ENCODE measurements at regions not wholly inside any gene's neighbourhood (a gene's known extent, or its start where the extent isn't known, plus 50 kb on each side); places are given as distances from the start of the nearest gene placed in this dataset.

GRCh38 chrX:11836284-11836683, 78.2 kb downstream of the MSL3 start:
- no peaks in the 10 kb centered on the region for H3K27me3 ChIP-seq
- no peak overlapping the region for H3K27ac ChIP-seq
- no peak overlapping the region for H3K4me3 ChIP-seq
- no peaks in the 10 kb centered on the region for H3K36me3 ChIP-seq
- intact Hi-C loops (cut with DNase I) = no loop called here
- no peak overlapping the region for H3K9ac ChIP-seq (ENCODE audit: low read depth in 2 of 2, low read length in 2 of 2)
- TF ChIP-seq CTCF (IDR thresholded peaks at IDR 0.05) = no peak
- no peaks in the 10 kb centered on the region for H3K4me1 ChIP-seq
- no peaks in the 10 kb centered on the region for H3K9me3 ChIP-seq
- DNase-seq = no peak

- TF ChIP-seq CTCF (IDR thresholded peaks at IDR 0.05) = no peak
- no peak overlapping the region for H3K4me3 ChIP-seq
- H3K9me3 ChIP-seq = no peaks in the 10 kb centered on the region
- DNase-seq = no peak
- no peak overlapping the region for H3K9ac ChIP-seq (ENCODE audit: low read depth in 2 of 2, low read length in 2 of 2)
- intact Hi-C loops (cut with DNase I) = no loop called here
- H3K36me3 ChIP-seq = no peaks in the 10 kb centered on the region
- H3K4me1 ChIP-seq = no peaks in the 10 kb centered on the region
- H3K27me3 ChIP-seq = no peaks in the 10 kb centered on the region
- no peak overlapping the region for H3K27ac ChIP-seq
Measured at GRCh38 chrX:11837437-11837836, 79.4 kb downstream of the MSL3 start.

GRCh38 chrX:11864171-11864570, 106.1 kb downstream of the MSL3 start:
- H3K4me1 ChIP-seq = no peaks in the 10 kb centered on the region
- no peak overlapping the region for H3K9ac ChIP-seq (ENCODE audit: low read depth in 2 of 2, low read length in 2 of 2)
- H3K9me3 ChIP-seq = no peaks in the 10 kb centered on the region
- no peak for DNase-seq
- no peaks in the 10 kb centered on the region for H3K27me3 ChIP-seq
- intact Hi-C loops (cut with DNase I) = no loop called here
- no peak overlapping the region for H3K4me3 ChIP-seq
- no peaks in the 10 kb centered on the region for H3K36me3 ChIP-seq
- no peak overlapping the region for H3K27ac ChIP-seq
- TF ChIP-seq CTCF (IDR thresholded peaks at IDR 0.05) = no peak

- Histone ChIP-seq H3K27me3 (no peaks in the 10 kb centered on the region), H3K27ac (no peak overlapping the region), H3K4me3 (no peak overlapping the region), H3K9me3 (no peaks in the 10 kb centered on the region), H3K36me3 (no peaks in the 10 kb centered on the region), H3K4me1 (no peaks in the 10 kb centered on the region), H3K9ac (ENCODE audit: low read depth in 2 of 2, low read length in 2 of 2) (no peak overlapping the region)
- TF ChIP-seq CTCF (IDR thresholded peaks at IDR 0.05) = no peak
- DNase-seq = no peak
- intact Hi-C loops (cut with DNase I) = no loop called here
Measured at GRCh38 chrX:11867610-11868345, 109.7 kb downstream of the MSL3 start.

GRCh38 chrX:11870789-11871188, 112.8 kb downstream of the MSL3 start:
- H3K9ac ChIP-seq (ENCODE audit: low read depth in 2 of 2, low read length in 2 of 2) = no peak overlapping the region
- H3K27ac ChIP-seq = no peak overlapping the region
- DNase-seq = no peak
- no peaks in the 10 kb centered on the region for H3K27me3 ChIP-seq
- no peak overlapping the region for H3K4me3 ChIP-seq
- intact Hi-C loops (cut with DNase I) = no loop called here
- H3K4me1 ChIP-seq = no peaks in the 10 kb centered on the region
- H3K36me3 ChIP-seq = no peaks in the 10 kb centered on the region
- no peak for TF ChIP-seq CTCF (IDR thresholded peaks at IDR 0.05)
- H3K9me3 ChIP-seq = no peaks in the 10 kb centered on the region

All from colonic mucosa (tissue), 4 donors.